Stimulated activated CD8-positive, alpha-beta memory T cell treated with anti-CD3 and anti-CD28 coated beads, Interleukin-7, amount 100 ng/mL, for 1 hour (primary cell): ENCODE measurements at regions not wholly inside any gene's neighbourhood (a gene's known extent, or its start where the extent isn't known, plus 50 kb on each side); places are given as distances from the start of the nearest gene placed in this dataset.
"Not testable (repeated sequence)": the region's sequence is repeated elsewhere in the genome, so short reads cannot be mapped to it uniquely, and the experiment has no call there.

Experiments
- DNase-seq, 2 donors: peaks; one replicate each; pipeline ENCODE4 v3.0.0-alpha.2; 2020; ENCODE audit warnings: low read depth in 2 of 2

- no peak for DNase-seq
Observed at GRCh38 chr1:65527190-65527589, 106.7 kb downstream of the LEPR start.

GRCh38 chr1:65527707-65528503 is 107.4 kb downstream of the LEPR start:
- DNase-seq = no peak

- no peak for DNase-seq
Observed at GRCh38 chr1:65531972-65532570, 111.6 kb downstream of the LEPR start.

- DNase-seq = no peak
Observed at GRCh38 chr1:65535981-65536380, 115.5 kb downstream of the LEPR start.

- DNase-seq = no peak
Observed at GRCh38 chr1:65538086-65538485, 117.6 kb downstream of the LEPR start.

- no peak for DNase-seq
Observed at GRCh38 chr1:65538664-65539063, 118.2 kb downstream of the LEPR start.

GRCh38 chr1:65539266-65540131 is 119.0 kb downstream of the LEPR start:
- no peak for DNase-seq

- no peak for DNase-seq
Observed at GRCh38 chr1:65541161-65541560, 120.7 kb downstream of the LEPR start.

- DNase-seq = no peak
Observed at GRCh38 chr1:65541865-65542264, 121.4 kb downstream of the LEPR start.

- DNase-seq = not testable (repeated sequence)
Observed at GRCh38 chr1:65542592-65542991, 122.1 kb downstream of the LEPR start.

GRCh38 chr1:65550306-65551010 is 130.0 kb downstream of the LEPR start:
- DNase-seq = not testable (repeated sequence)

GRCh38 chr1:65552484-65552883 is 132.0 kb downstream of the LEPR start:
- DNase-seq = not testable (repeated sequence)

GRCh38 chr1:65554086-65554764 is 133.8 kb downstream of the LEPR start:
- DNase-seq = not testable (repeated sequence)

GRCh38 chr1:65554829-65555228 is 134.4 kb downstream of the LEPR start:
- no peak for DNase-seq

GRCh38 chr1:65558215-65558614 is 137.7 kb downstream of the LEPR start:
- no peak for DNase-seq

- no peak for DNase-seq
Observed at GRCh38 chr1:65564493-65564892, 144.0 kb downstream of the LEPR start.

GRCh38 chr1:65568285-65568684 is 147.8 kb downstream of the LEPR start:
- no peak for DNase-seq

GRCh38 chr1:65572701-65573421 is 152.4 kb downstream of the LEPR start:
- no peak for DNase-seq

GRCh38 chr1:65577278-65577677 is 156.8 kb downstream of the LEPR start:
- no peak for DNase-seq

- DNase-seq = not testable (repeated sequence)
Observed at GRCh38 chr1:65577982-65578381, 157.5 kb downstream of the LEPR start.

GRCh38 chr1:65581119-65581518 is 160.7 kb downstream of the LEPR start:
- DNase-seq = no peak
